ENCODE measurements at regions not wholly inside any gene's neighbourhood (a gene's known extent, or its start where the extent isn't known, plus 50 kb on each side); places are given as distances from the start of the nearest gene placed in this dataset.

GRCh38 chr5:158546748-158547147 lies 553.0 kb downstream of the EBF1 start:
- DNase-seq (ENCODE audit: low read depth): no peak
- no peak for TF ChIP-seq CTCF (conservative IDR thresholded peaks at IDR 0.05; ENCODE audit: low read depth, low read length)
- no peak overlapping the region for H3K4me3 ChIP-seq (ENCODE audit: low read depth, low read length)

- no peak for TF ChIP-seq CTCF (conservative IDR thresholded peaks at IDR 0.05; ENCODE audit: low read depth, low read length)
Observed at GRCh38 chr5:158545949-158546530, 553.7 kb downstream of the EBF1 start.

GRCh38 chr5:158544388-158545339 lies 555.1 kb downstream of the EBF1 start:
- no peak overlapping the region for H3K4me3 ChIP-seq (ENCODE audit: low read depth, low read length)
- no peak for TF ChIP-seq CTCF (conservative IDR thresholded peaks at IDR 0.05; ENCODE audit: low read depth, low read length)
- no peak for DNase-seq (ENCODE audit: low read depth)

More at GRCh38 chr5:158545949-158546530, 553.7 kb downstream of the EBF1 start:
- DNase-seq (ENCODE audit: low read depth): no peak
- no peak overlapping the region for H3K4me3 ChIP-seq (ENCODE audit: low read depth, low read length)

DNA sequence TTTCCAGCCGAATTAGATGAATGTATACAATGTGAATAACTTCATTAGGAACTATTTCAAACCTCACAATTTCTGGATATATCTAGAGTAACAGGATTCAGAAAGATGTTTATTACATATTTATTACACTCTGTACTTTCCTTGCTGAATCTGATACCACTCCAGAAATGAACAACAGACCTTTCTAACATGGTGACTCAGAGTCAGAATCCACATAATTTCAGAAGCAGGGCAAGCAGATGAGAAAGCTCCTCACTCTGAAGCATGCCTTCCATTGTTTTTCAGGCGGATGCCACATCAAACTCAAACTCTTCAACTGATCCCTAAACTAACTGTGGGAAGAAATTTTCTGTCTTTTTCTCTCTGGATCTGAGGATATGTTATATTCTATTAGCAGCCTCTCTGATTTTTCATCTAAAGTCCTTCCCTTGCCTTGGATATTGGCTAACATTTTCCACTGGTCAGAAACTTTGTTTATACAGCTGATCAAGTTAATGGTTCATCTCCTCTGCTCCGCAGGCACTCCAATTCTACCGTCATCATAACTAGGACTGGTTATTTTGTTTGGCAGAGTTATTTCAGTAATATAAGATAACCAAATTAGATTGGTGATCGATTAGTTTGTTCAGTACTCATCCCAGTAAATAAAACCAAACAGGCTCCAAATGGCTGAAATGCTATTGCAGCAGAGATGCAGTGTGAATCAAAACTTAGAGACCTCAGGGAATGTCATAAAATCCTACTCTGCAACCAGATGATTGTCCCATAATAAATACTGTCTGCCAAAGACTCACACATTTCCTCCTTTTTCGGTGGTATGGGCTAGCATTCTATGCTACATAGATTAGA lies 556.0 kb downstream of the EBF1 start:
- H3K4me3 ChIP-seq (ENCODE audit: low read depth, low read length): no peak overlapping the region
- no peak for TF ChIP-seq CTCF (conservative IDR thresholded peaks at IDR 0.05; ENCODE audit: low read depth, low read length)
- peak; percentile 38 for DNase-seq (ENCODE audit: low read depth)

GRCh38 chr5:158541536-158542297 lies 558.0 kb downstream of the EBF1 start:
- no peak for DNase-seq (ENCODE audit: low read depth)
- H3K4me3 ChIP-seq (ENCODE audit: low read depth, low read length): no peak overlapping the region
- TF ChIP-seq CTCF (conservative IDR thresholded peaks at IDR 0.05; ENCODE audit: low read depth, low read length): no peak

DNA sequence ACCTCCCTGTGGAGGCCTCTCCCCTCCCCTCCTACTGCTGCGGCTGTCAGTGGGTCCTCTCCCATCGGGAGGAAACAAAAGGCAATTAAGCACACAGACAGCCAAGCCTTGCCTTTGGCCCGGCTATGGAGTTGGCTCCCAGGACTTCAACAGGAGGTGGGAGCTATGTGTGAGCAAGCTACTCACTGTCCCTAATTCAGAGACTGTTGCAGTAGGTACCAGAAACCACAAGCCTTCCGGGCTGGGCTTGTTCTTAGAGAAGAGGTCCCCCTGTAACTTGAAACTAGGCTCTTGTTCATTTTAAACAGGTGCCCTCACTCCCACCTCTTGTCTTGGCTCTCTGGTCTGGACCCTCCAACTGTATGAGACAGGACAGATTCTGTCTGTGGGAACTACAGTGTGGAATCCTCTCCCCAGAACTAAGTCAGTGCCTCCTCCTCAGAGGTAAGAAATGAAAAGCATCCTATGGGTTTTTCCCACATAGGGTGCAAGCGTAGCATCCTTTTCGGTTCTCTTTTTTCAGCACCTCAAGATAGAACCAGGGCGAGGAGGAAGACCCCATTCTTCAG lies 561.1 kb downstream of the EBF1 start:
- TF ChIP-seq CTCF (conservative IDR thresholded peaks at IDR 0.05; ENCODE audit: low read depth, low read length): no peak
- DNase-seq (ENCODE audit: low read depth): no peak

More for the DNA sequence above, 561.1 kb downstream of the EBF1 start:
- H3K4me3 ChIP-seq (ENCODE audit: low read depth, low read length): no peak overlapping the region
